ENCODE measurements at regions not wholly inside any gene's neighbourhood (a gene's known extent, or its start where the extent isn't known, plus 50 kb on each side); places are given as distances from the start of the nearest gene placed in this dataset.

DNA sequence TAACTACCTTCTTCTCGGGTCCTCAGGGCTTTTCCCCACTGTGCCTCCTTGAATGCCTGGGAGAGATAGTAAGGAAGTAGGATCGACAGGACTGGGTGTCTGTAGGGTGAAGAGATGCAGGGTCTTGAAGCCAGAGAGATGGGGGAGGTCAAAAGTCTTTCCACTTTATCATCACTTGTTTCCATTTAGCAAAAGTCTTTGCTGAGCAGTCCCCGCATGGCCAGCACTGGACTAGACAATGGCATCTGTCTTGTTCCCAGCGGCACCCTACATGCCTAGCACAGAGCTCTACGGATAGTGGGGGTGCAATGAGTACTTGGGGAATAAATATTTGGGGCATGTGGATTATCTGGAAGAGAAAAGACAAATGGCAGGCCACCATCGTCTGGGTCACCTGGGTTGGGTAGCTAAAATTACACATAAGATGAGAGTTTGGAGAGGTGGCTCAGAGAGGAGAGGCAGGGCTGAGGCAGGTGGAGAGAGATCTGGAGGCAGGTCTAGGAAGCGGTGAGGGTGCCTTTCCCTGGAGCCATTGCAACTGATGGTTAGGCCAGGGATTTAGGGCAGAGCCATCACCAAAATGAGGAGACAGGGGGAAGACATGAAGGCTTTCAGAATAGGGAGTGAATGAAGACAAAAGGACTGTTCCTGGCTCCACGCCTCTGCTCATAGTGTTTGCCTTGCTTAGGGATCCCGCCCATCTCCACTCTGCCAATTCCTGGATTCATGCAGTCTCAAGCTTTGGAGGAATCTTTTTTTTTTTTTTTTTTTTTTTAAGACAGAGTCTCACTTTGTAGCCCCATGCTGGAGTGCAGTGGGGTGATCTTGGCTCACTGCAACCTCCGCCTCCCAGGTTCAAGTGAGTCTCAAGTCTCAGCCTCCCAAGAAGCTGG, 250.8 kb upstream of the KLF4 start:
- TF ChIP-seq, protein P1, sequence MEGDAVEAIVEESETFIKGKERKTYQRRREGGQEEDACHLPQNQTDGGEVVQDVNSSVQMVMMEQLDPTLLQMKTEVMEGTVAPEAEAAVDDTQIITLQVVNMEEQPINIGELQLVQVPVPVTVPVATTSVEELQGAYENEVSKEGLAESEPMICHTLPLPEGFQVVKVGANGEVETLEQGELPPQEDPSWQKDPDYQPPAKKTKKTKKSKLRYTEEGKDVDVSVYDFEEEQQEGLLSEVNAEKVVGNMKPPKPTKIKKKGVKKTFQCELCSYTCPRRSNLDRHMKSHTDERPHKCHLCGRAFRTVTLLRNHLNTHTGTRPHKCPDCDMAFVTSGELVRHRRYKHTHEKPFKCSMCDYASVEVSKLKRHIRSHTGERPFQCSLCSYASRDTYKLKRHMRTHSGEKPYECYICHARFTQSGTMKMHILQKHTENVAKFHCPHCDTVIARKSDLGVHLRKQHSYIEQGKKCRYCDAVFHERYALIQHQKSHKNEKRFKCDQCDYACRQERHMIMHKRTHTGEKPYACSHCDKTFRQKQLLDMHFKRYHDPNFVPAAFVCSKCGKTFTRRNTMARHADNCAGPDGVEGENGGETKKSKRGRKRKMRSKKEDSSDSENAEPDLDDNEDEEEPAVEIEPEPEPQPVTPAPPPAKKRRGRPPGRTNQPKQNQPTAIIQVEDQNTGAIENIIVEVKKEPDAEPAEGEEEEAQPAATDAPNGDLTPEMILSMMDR (IDR thresholded peaks at IDR 0.05; ENCODE audit: low read depth, low read length, poor library complexity, severe bottlenecking), result no peak
- TF ChIP-seq EZH2phosphoT487 (IDR thresholded peaks at IDR 0.05; ENCODE audit: borderline replicate concordance, low read length), result no peak
